IMR-90 (cell line): ENCODE measurements at regions not wholly inside any gene's neighbourhood (a gene's known extent, or its start where the extent isn't known, plus 50 kb on each side); places are given as distances from the start of the nearest gene placed in this dataset.

Source experiments
- ATAC-seq: fragments of 200-7000 bp; cut with Tn5 transposase; 2 replicates; pipeline ENCODE4 v1.9.1; 2020; ENCODE audit warnings: low read depth, mild to moderate bottlenecking, moderate library complexity
- BruUV-seq: library from RNA; stranded (reverse); fragments of 400-500 nt; replicated peaks from 2 replicates; lab custom pipeline; 2021; lab: Mats Ljungman, UMichigan
- CTCF ChIA-PET: fragments of 300-600 bp; formaldehyde crosslinking; extraction: SDS; loops from one replicate; lab custom pipeline; 2021; ENCODE audit warnings: antibody characterized with exemption; lab: Yijun Ruan, JAX
- POLR2A ChIA-PET: fragments of 300-600 bp; sonication (Branson Sonifier 250); formaldehyde crosslinking; loops from one replicate; lab custom pipeline; 2022; ENCODE audit warnings: antibody characterized with exemption; ENCODE audit not compliant: unreplicated experiment; lab: Charles Lee
- DNase-seq: peaks from one replicate; pipeline ENCODE4 v3.0.0; 2013
- H2AFZ ChIP-seq: replicated peaks from 2 replicates; pipeline ENCODE3; 2013; ENCODE audit warnings: low read length, mild to moderate bottlenecking; ENCODE audit not compliant: poor library complexity
- H2AK5ac ChIP-seq: 2 replicates; pipeline ENCODE4 v1.6.1; 2013; ENCODE audit warnings: low read depth, low read length, inconsistent platforms
- H2AK9ac ChIP-seq: replicated peaks from 2 replicates; pipeline ENCODE3; 2013; ENCODE audit warnings: mild to moderate bottlenecking, low read depth, low read length, moderate library complexity; ENCODE audit not compliant: poor library complexity
- H2BK120ac ChIP-seq: 2 replicates; pipeline ENCODE4 v1.6.1; 2013; ENCODE audit warnings: low read depth, low read length, inconsistent platforms
- H2BK15ac ChIP-seq: 3 replicates; pipeline ENCODE4 v1.6.1; 2013; ENCODE audit warnings: low read depth, low read length, inconsistent platforms
- H2BK20ac ChIP-seq: 2 replicates; pipeline ENCODE4 v1.6.1; 2013; ENCODE audit warnings: low read depth, mild to moderate bottlenecking, inconsistent platforms, low read length, moderate library complexity
- H2BK5ac ChIP-seq: 2 replicates; pipeline ENCODE4 v1.6.1; 2013; ENCODE audit warnings: mild to moderate bottlenecking, low read depth, low read length, inconsistent platforms; ENCODE audit not compliant: poor library complexity, severe bottlenecking
- H3K14ac ChIP-seq: replicated peaks from 2 replicates; pipeline ENCODE4 v1.6.1; 2013; ENCODE audit warnings: low read depth, low read length, inconsistent platforms
- H3K18ac ChIP-seq: 2 replicates; pipeline ENCODE4 v1.6.1; 2013; ENCODE audit warnings: low read depth, low read length, control low read depth
- H3K23ac ChIP-seq: 2 replicates; pipeline ENCODE4 v1.6.1; 2013; ENCODE audit warnings: low read depth, low read length, inconsistent platforms
- H3K27ac ChIP-seq: 2 replicates; pipeline ENCODE4 v1.5.1; 2013; ENCODE audit warnings: mild to moderate bottlenecking, control low read depth, low read length; ENCODE audit not compliant: insufficient read depth
- H3K27me3 ChIP-seq: 2 replicates; pipeline ENCODE4 v1.6.1; 2013; ENCODE audit warnings: low read length; ENCODE audit not compliant: control insufficient read depth, insufficient read depth
- H3K36me3 ChIP-seq: 2 replicates; pipeline ENCODE4 v1.6.1; 2013; ENCODE audit warnings: low read length, mixed read lengths; ENCODE audit not compliant: control insufficient read depth, insufficient read depth
- H3K4ac ChIP-seq: 2 replicates; pipeline ENCODE4 v1.6.1; 2013; ENCODE audit warnings: low read depth, low read length, inconsistent platforms
- H3K4me1 ChIP-seq: 2 replicates; pipeline ENCODE4 v1.6.1; 2013; ENCODE audit warnings: low read length, mixed read lengths; ENCODE audit not compliant: control insufficient read depth, insufficient read depth
- H3K4me2 ChIP-seq: 2 replicates; pipeline ENCODE4 v1.6.1; 2013; ENCODE audit warnings: low read depth, mild to moderate bottlenecking, control low read depth, low read length, moderate library complexity
- H3K4me3 ChIP-seq: 2 replicates; pipeline ENCODE4 v1.5.1; 2013; ENCODE audit warnings: low read depth, mild to moderate bottlenecking, control low read depth, low read length, moderate library complexity; ENCODE audit not compliant: insufficient read depth
- H3K56ac ChIP-seq: 2 replicates; pipeline ENCODE4 v1.6.1; 2013; ENCODE audit warnings: low read length, inconsistent platforms; ENCODE audit not compliant: insufficient read depth; ENCODE audit errors: extremely low read depth
- H3K79me1 ChIP-seq, 2 experiments: 2 replicates each; pipeline ENCODE4 v1.6.1; 2013; ENCODE audit warnings: low read length in 2 of 2, inconsistent platforms in 1 of 2, low read depth in 1 of 2
- H3K9ac ChIP-seq: 2 replicates; pipeline ENCODE4 v1.6.1; 2013; ENCODE audit warnings: low read depth, low read length, control low read depth
- H3K9me1 ChIP-seq: 2 replicates; pipeline ENCODE4 v1.6.1; 2013; ENCODE audit warnings: low read length, inconsistent platforms; ENCODE audit not compliant: insufficient read depth
- H3K9me3 ChIP-seq: 2 replicates; pipeline ENCODE4 v1.6.1; 2013; ENCODE audit warnings: low read length; ENCODE audit not compliant: control insufficient read depth, insufficient read depth
- H4K20me1 ChIP-seq: 2 replicates; pipeline ENCODE4 v1.6.1; 2013; ENCODE audit warnings: low read length, inconsistent platforms; ENCODE audit not compliant: insufficient read depth
- H4K5ac ChIP-seq: 2 replicates; pipeline ENCODE4 v1.6.1; 2013; ENCODE audit warnings: mild to moderate bottlenecking, low read depth, low read length, control low read depth
- H4K8ac ChIP-seq, 2 experiments: 2 replicates each; pipeline ENCODE4 v1.6.1; 2013; ENCODE audit warnings: low read depth in 2 of 2, low read length in 2 of 2, control low read depth in 1 of 2, inconsistent platforms in 1 of 2
- H4K91ac ChIP-seq: 2 replicates; pipeline ENCODE4 v1.6.1; 2013; ENCODE audit warnings: low read depth, low read length, inconsistent platforms; ENCODE audit not compliant: insufficient read depth
- BHLHE40 ChIP-seq: fragments of 150-350 bp; IDR thresholded peaks from 2 replicates; pipeline ENCODE4 v1.6.1; 2016; ENCODE audit warnings: mild to moderate bottlenecking, low read depth, low read length
- CEBPB ChIP-seq: IDR thresholded peaks from 2 replicates; pipeline ENCODE4 v1.6.1; 2012; ENCODE audit warnings: low read depth, low read length, improper control_type of control experiment
- CHD1 ChIP-seq: IDR thresholded peaks from 2 replicates; pipeline ENCODE4 v1.6.1; 2012; ENCODE audit warnings: low read depth, low read length, improper control_type of control experiment
- CTCF ChIP-seq: conservative IDR thresholded peaks from 2 replicates; pipeline ENCODE4 v1.5.1; 2012; ENCODE audit warnings: mild to moderate bottlenecking, low read depth, low read length, improper control_type of control experiment
- ELK1 ChIP-seq: fragments of 150-350 bp; IDR thresholded peaks from 2 replicates; pipeline ENCODE4 v1.6.1; 2016; ENCODE audit warnings: low read depth, mild to moderate bottlenecking, low read length, moderate library complexity, borderline replicate concordance
- FOS ChIP-seq: fragments of 150-350 bp; IDR thresholded peaks from 2 replicates; pipeline ENCODE4 v1.6.1; 2016; ENCODE audit warnings: low read depth, low read length
- MAFK ChIP-seq: IDR thresholded peaks from 2 replicates; pipeline ENCODE4 v1.6.1; 2012; ENCODE audit warnings: low read depth, low read length, improper control_type of control experiment
- MAZ ChIP-seq: IDR thresholded peaks from 2 replicates; pipeline ENCODE4 v1.6.1; 2012; ENCODE audit warnings: low read depth, mild to moderate bottlenecking, low read length, improper control_type of control experiment, moderate library complexity, borderline replicate concordance
- MXI1 ChIP-seq: IDR thresholded peaks from 2 replicates; pipeline ENCODE4 v1.6.1; 2012; ENCODE audit warnings: low read depth, mild to moderate bottlenecking, low read length, moderate library complexity, borderline replicate concordance
- NFE2L2 ChIP-seq: fragments of 150-350 bp; IDR thresholded peaks from 2 replicates; pipeline ENCODE4 v1.6.1; 2016; ENCODE audit warnings: low read depth, mild to moderate bottlenecking, low read length
- POLR2A ChIP-seq: IDR thresholded peaks from 2 replicates; pipeline ENCODE4 v1.6.1; 2012; ENCODE audit warnings: mild to moderate bottlenecking, low read depth, low read length
- RAD21 ChIP-seq: IDR thresholded peaks from 2 replicates; pipeline ENCODE4 v1.6.1; 2012; ENCODE audit warnings: low read length, improper control_type of control experiment
- RCOR1 ChIP-seq: IDR thresholded peaks from 2 replicates; pipeline ENCODE4 v1.6.1; 2012; ENCODE audit warnings: mild to moderate bottlenecking, low read length, improper control_type of control experiment; ENCODE audit not compliant: insufficient replicate concordance
- RFX5 ChIP-seq: IDR thresholded peaks from 2 replicates; pipeline ENCODE4 v1.8.0; 2012; ENCODE audit warnings: low read depth, mild to moderate bottlenecking, low read length, moderate library complexity
- SMC3 ChIP-seq: fragments of 150-350 bp; IDR thresholded peaks from 2 replicates; pipeline ENCODE4 v1.6.1; 2016; ENCODE audit warnings: low read depth, mild to moderate bottlenecking, antibody characterized with exemption, low read length, moderate library complexity
- USF2 ChIP-seq: fragments of 150-350 bp; IDR thresholded peaks from 2 replicates; pipeline ENCODE4 v1.6.1; 2017; ENCODE audit warnings: mild to moderate bottlenecking, antibody characterized with exemption, low read length, low read depth
- WGBS, 2 experiments: methylation state at CpG; one replicate each; pipeline versions ENCODE4 v1.1.5 to v1.1.7; 2013; ENCODE audit warnings: missing lambda C conversion rate in 2 of 2; ENCODE audit not compliant: insufficient read length in 1 of 2; ENCODE audit errors: extremely low coverage in 2 of 2; 5-methylcytosine and 5-hydroxymethylcytosine counted together
- dilution Hi-C: fragments of 300-500 bp; cut with HindIII; formaldehyde crosslinking; loops from one replicate; pipeline ENCODE4 v1.14.3; 2018; ENCODE audit warnings: low sequenced_read_pairs; ENCODE audit not compliant: unreplicated experiment
- in situ Hi-C: fragments of 300-500 bp; cut with MboI; formaldehyde crosslinking; loops from 3 replicates; pipeline ENCODE4 v1.14.3; 2019; ENCODE audit warnings: low sequenced_read_pairs, inconsistent platforms, mixed read lengths
- intact Hi-C: fragments of 100-400 bp; cut with micrococcal nuclease; formaldehyde crosslinking; loops from 2 replicates; pipeline ENCODE4 v1.10.0; 2022

GRCh38 chr14:81889529-81889928 lies 355.9 kb upstream of the SEL1L start:
- H3K18ac ChIP-seq = no peak overlapping the region
- POLR2A ChIA-PET = no interaction called here
- BruUV-seq = no TSS peak
- no peak overlapping the region for H4K8ac ChIP-seq
- H2BK5ac ChIP-seq = no peak overlapping the region
- intact Hi-C loops = no loop called here
- ATAC-seq = no peak
- no peak for DNase-seq
- whole genome bisulfite sequencing, 2 experiments = no CpG with 5 or more reads among the region's 2 CpGs
- in situ Hi-C loops = no loop called here
- H3K36me3 ChIP-seq = no peaks in the 10 kb centered on the region
- H4K5ac ChIP-seq = no peak overlapping the region
- no peaks in the 10 kb centered on the region for H3K9me1 ChIP-seq
- no peak overlapping the region for H3K23ac ChIP-seq
- no peak for TF ChIP-seq SMC3
- TF ChIP-seq BHLHE40 = no peak
- TF ChIP-seq MXI1 = no peak
- no peak for TF ChIP-seq NFE2L2
- TF ChIP-seq RCOR1 = no peak
- no peak for TF ChIP-seq MAZ
- no peak for TF ChIP-seq POLR2A
- no peak for TF ChIP-seq CHD1
- TF ChIP-seq CEBPB = no peak
- TF ChIP-seq CTCF = no peak
- TF ChIP-seq MAFK = no peak
- TF ChIP-seq RAD21 = no peak
- no peak for TF ChIP-seq ELK1
- no peak for TF ChIP-seq USF2
- no peak for TF ChIP-seq RFX5
- no peak for TF ChIP-seq FOS
- no peaks in the 10 kb centered on the region for H3K79me1 ChIP-seq
- H2BK15ac ChIP-seq = no peak overlapping the region
- CTCF ChIA-PET = no interaction called here
- no peak overlapping the region for H3K4me3 ChIP-seq
- dilution Hi-C loops = no loop called here
- H2BK20ac ChIP-seq = no peak overlapping the region
- no peaks in the 10 kb centered on the region for H4K20me1 ChIP-seq
- H3K56ac ChIP-seq = no peak overlapping the region
- H2AFZ ChIP-seq = no peak overlapping the region
- H3K4me2 ChIP-seq = no peak overlapping the region
- peaks cover 3% of the 10 kb centered on the region for H3K9me3 ChIP-seq
- no peak overlapping the region for H3K9ac ChIP-seq
- H3K27me3 ChIP-seq = no peaks in the 10 kb centered on the region
- H2BK120ac ChIP-seq = no peak overlapping the region
- no peak overlapping the region for H3K14ac ChIP-seq
- H4K91ac ChIP-seq = no peak overlapping the region
- no peaks in the 10 kb centered on the region for H3K4me1 ChIP-seq
- no peak overlapping the region for H2AK5ac ChIP-seq
- H3K27ac ChIP-seq = no peak overlapping the region
- no peak overlapping the region for H3K4ac ChIP-seq
- no peak overlapping the region for H2AK9ac ChIP-seq
